ENCODE measurements at regions not wholly inside any gene's neighbourhood (a gene's known extent, or its start where the extent isn't known, plus 50 kb on each side); places are given as distances from the start of the nearest gene placed in this dataset.

GRCh38 chr2:67986258-67986657 is 76.5 kb downstream of the C1D start:
- SMC1A ChIA-PET (ENCODE audit: uncharacterized antibody, unreplicated experiment), result no interaction called here
- Histone ChIP-seq H3K27ac (ENCODE audit: control insufficient read depth, insufficient read depth) (no peak overlapping the region), H3K79me2 (ENCODE audit: control insufficient read depth, insufficient read depth, low read length) (no peaks in the 10 kb centered on the region)

More at GRCh38 chr2:67986258-67986657, 76.5 kb downstream of the C1D start:
- no peaks in the 10 kb centered on the region for H3K27me3 ChIP-seq (replicated peaks in 1 of 2; ENCODE audit: control insufficient read depth in 2 of 2, insufficient read depth in 2 of 2, low read length in 1 of 2)
- ChIA-PET POLR2A (no interaction called here), CTCF (interaction anchor here (1.1 to 1.3 kb wide), 3 partner anchors 10 to 140 kb away, joined by 3 to 4 read pairs (median 3); no protein-coding TSS in a partner anchor), RAD21 (ENCODE audit: unreplicated experiment) (no interaction called here)
- H3K4me1 ChIP-seq (ENCODE audit: control insufficient read depth, insufficient read depth, low read length), result no peaks in the 10 kb centered on the region
- no peak overlapping the region for H3K9ac ChIP-seq (ENCODE audit: control insufficient read depth, insufficient read depth, low read length)
- no peak overlapping the region for H3K4me3 ChIP-seq
- no peak for DNase-seq (ENCODE audit: low read depth, low spot score)
- no peak for FAIRE-seq
- H3K36me3 ChIP-seq (ENCODE audit: control insufficient read depth in 2 of 2, insufficient read depth in 2 of 2, low read length in 1 of 2), result no peaks in the 10 kb centered on the region
- H2AFZ ChIP-seq (ENCODE audit: control insufficient read depth, low read depth, low read length), result no peak overlapping the region
- H3K4me2 ChIP-seq (ENCODE audit: control insufficient read depth, insufficient read depth), result no peak overlapping the region
- TF ChIP-seq TCF7 (IDR thresholded peaks at IDR 0.05; ENCODE audit: borderline replicate concordance), result no peak
- no peak for TF ChIP-seq ELK1 (IDR thresholded peaks at IDR 0.05; ENCODE audit: low read depth, low read length)
- TF ChIP-seq ETV6 (conservative IDR thresholded peaks at IDR 0.05 in 1 of 2, IDR thresholded peaks at IDR 0.05 in 1 of 2; ENCODE audit: borderline replicate concordance in 1 of 2, low read depth in 1 of 2), result no peak
- no peak for TF ChIP-seq POU2F2 (IDR thresholded peaks at IDR 0.05; ENCODE audit: borderline replicate concordance, low read depth, low read length)
- TF ChIP-seq CHD2 (IDR thresholded peaks at IDR 0.05; ENCODE audit: borderline replicate concordance, low read depth, low read length), result no peak
- no peak for TF ChIP-seq ATF3 (IDR thresholded peaks at IDR 0.05; ENCODE audit: borderline replicate concordance, extremely low read depth, low read depth, low read length)
- no peak for TF ChIP-seq RAD21 (IDR thresholded peaks at IDR 0.05; ENCODE audit: insufficient read depth, low read depth, low read length)
- no peak for TF ChIP-seq STAT3 (IDR thresholded peaks at IDR 0.05; ENCODE audit: low read depth, low read length)
- no peak for TF ChIP-seq ESRRA (IDR thresholded peaks at IDR 0.05; ENCODE audit: low read length)
- in situ Hi-C loops (cut with MboI), result no loop called here
- H4K20me1 ChIP-seq (ENCODE audit: control insufficient read depth, insufficient read depth), result no peaks in the 10 kb centered on the region
- BruUV-seq (replicated peaks), result no TSS peak
- 28% methylated on average over 2 of the region's 2 CpGs for WGBS (ENCODE audit: insufficient coverage, insufficient replicate concordance, low lambda C conversion rate, missing lambda C conversion rate)
- no peak for ATAC-seq
- intact Hi-C loops (cut with micrococcal nuclease; ENCODE audit: unreplicated experiment), result no loop called here
- H3K9me3 ChIP-seq (replicated peaks; ENCODE audit: control insufficient read depth, insufficient read depth, low read length), result no peaks in the 10 kb centered on the region

All from GM12878 (cell line).